GM06990 (cell line): ENCODE measurements at regions not wholly inside any gene's neighbourhood (a gene's known extent, or its start where the extent isn't known, plus 50 kb on each side); places are given as distances from the start of the nearest gene placed in this dataset.
"Not testable (repeated sequence)": the region's sequence is repeated elsewhere in the genome, so short reads cannot be mapped to it uniquely, and the experiment has no call there.

Experiments used
- DNase-seq: peaks from one replicate; pipeline ENCODE4 v3.0.0-alpha.2; 2011; ENCODE audit not compliant: insufficient read length; ENCODE audit errors: extremely low read depth
- H3K27me3 ChIP-seq: replicated peaks from 2 replicates; pipeline ENCODE4 v1.6.0; 2011; ENCODE audit warnings: low read length; ENCODE audit not compliant: control insufficient read depth, insufficient read depth
- H3K36me3 ChIP-seq: 2 replicates; pipeline ENCODE4 v1.5.1; 2011; ENCODE audit warnings: low read length; ENCODE audit not compliant: control insufficient read depth, insufficient read depth
- H3K4me3 ChIP-seq: replicated peaks from 2 replicates; pipeline ENCODE4 v1.5.1; 2011; ENCODE audit warnings: low read depth, mild to moderate bottlenecking, control low read depth, low read length
- CTCF ChIP-seq: IDR thresholded peaks from 2 replicates; pipeline ENCODE4 v1.5.1; 2011; ENCODE audit warnings: low read length, control low read depth, mild to moderate bottlenecking, inconsistent platforms; ENCODE audit not compliant: insufficient read depth, poor library complexity, severe bottlenecking

GRCh38 chr4:100870940-100871772 is 353.3 kb upstream of the EMCN start:
- H3K4me3 ChIP-seq = no peak overlapping the region
- no peak for TF ChIP-seq CTCF
- no peaks in the 10 kb centered on the region for H3K27me3 ChIP-seq
- H3K36me3 ChIP-seq = no peaks in the 10 kb centered on the region
- DNase-seq = no peak

- H3K27me3 ChIP-seq = no peaks in the 10 kb centered on the region
- H3K4me3 ChIP-seq = no peak overlapping the region
- no peaks in the 10 kb centered on the region for H3K36me3 ChIP-seq
- TF ChIP-seq CTCF = no peak
- DNase-seq = no peak
Measured at GRCh38 chr4:100869276-100869675, 351.5 kb upstream of the EMCN start.

- not testable (repeated sequence) for DNase-seq, H3K4me3 ChIP-seq
Measured at GRCh38 chr4:100868281-100868680, 350.5 kb upstream of the EMCN start.

GRCh38 chr4:100852326-100852725 is 334.5 kb upstream of the EMCN start:
- Histone ChIP-seq H3K27me3 (no peaks in the 10 kb centered on the region), H3K4me3 (no peak overlapping the region), H3K36me3 (no peaks in the 10 kb centered on the region)
- DNase-seq = no peak
- TF ChIP-seq CTCF = no peak

More at GRCh38 chr4:100868281-100868680, 350.5 kb upstream of the EMCN start:
- H3K36me3 ChIP-seq, H3K27me3 ChIP-seq: not testable (repeated sequence)

- no peak for TF ChIP-seq CTCF
- no peak for DNase-seq
- Histone ChIP-seq H3K27me3 (no peaks in the 10 kb centered on the region), H3K36me3 (no peaks in the 10 kb centered on the region), H3K4me3 (no peak overlapping the region)
Measured at GRCh38 chr4:100849319-100849718, 331.5 kb upstream of the EMCN start.

GRCh38 chr4:100848841-100849240 is 331.0 kb upstream of the EMCN start:
- Histone ChIP-seq H3K4me3 (no peak overlapping the region), H3K36me3 (no peaks in the 10 kb centered on the region), H3K27me3 (no peaks in the 10 kb centered on the region)
- no peak for DNase-seq
- peak; percentile 70 for TF ChIP-seq CTCF
